ENCODE measurements at regions not wholly inside any gene's neighbourhood (a gene's known extent, or its start where the extent isn't known, plus 50 kb on each side); places are given as distances from the start of the nearest gene placed in this dataset.

DNA sequence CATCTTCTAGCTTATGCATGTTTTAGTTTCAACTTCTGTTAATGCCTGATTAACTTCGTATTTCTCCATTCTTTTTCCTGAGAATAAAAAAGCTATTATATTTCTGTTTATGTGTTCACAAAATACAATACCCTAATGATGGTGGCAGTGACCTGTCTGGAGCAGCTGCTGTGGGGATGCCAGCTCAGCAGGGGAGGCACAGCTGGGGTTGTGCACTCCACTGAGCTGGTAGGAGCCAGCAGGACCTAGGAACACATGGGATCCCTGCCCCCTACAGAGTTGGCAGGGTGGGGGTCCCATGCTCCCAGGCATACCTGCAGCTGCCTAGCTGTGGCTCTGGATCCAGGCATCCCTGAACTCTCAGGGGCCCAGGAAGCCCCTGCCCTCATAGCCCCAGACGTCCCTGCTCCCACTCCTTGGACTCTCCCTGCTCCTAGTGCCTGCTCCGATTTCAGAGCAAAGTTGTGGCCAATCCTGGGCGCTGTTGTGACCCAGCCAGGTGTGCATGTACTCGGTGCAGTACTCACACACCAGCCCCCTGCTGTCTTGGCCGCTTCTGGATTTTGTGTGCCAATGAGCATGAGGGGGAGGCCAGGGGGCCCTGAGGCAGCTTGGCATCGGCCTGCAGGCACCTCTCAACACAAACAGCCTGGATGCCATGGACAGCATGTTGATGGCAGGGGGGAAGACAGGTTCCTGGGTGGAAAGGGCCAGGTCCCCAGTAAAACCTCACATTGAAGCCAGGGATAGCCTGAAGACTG, 546.0 kb downstream of the ZNF804A start:
- no peak for TF ChIP-seq SP2 (IDR thresholded peaks at IDR 0.05; ENCODE audit: low read length)
- TF ChIP-seq, protein P1, sequence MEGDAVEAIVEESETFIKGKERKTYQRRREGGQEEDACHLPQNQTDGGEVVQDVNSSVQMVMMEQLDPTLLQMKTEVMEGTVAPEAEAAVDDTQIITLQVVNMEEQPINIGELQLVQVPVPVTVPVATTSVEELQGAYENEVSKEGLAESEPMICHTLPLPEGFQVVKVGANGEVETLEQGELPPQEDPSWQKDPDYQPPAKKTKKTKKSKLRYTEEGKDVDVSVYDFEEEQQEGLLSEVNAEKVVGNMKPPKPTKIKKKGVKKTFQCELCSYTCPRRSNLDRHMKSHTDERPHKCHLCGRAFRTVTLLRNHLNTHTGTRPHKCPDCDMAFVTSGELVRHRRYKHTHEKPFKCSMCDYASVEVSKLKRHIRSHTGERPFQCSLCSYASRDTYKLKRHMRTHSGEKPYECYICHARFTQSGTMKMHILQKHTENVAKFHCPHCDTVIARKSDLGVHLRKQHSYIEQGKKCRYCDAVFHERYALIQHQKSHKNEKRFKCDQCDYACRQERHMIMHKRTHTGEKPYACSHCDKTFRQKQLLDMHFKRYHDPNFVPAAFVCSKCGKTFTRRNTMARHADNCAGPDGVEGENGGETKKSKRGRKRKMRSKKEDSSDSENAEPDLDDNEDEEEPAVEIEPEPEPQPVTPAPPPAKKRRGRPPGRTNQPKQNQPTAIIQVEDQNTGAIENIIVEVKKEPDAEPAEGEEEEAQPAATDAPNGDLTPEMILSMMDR (IDR thresholded peaks at IDR 0.05; ENCODE audit: control extremely low read depth in 1 of 3, insufficient read depth in 1 of 3, low read depth in 1 of 3, low read length in 3 of 3), result no peak
- TF ChIP-seq, protein P2, sequence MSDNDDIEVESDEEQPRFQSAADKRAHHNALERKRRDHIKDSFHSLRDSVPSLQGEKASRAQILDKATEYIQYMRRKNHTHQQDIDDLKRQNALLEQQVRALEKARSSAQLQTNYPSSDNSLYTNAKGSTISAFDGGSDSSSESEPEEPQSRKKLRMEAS (IDR thresholded peaks at IDR 0.05), result no peak
- TF ChIP-seq RAD21 (IDR thresholded peaks at IDR 0.05 in 1 of 2, conservative IDR thresholded peaks at IDR 0.05 in 1 of 2; ENCODE audit: low read depth in 2 of 2, low read length in 2 of 2), result no peak
- TF ChIP-seq TAF1 (IDR thresholded peaks at IDR 0.05; ENCODE audit: low read depth, low read length), result no peak
- TF ChIP-seq EZH2 (IDR thresholded peaks at IDR 0.05; ENCODE audit: low read depth, low read length, severe bottlenecking), result no peak
- no peak for TF ChIP-seq TEAD4 (IDR thresholded peaks at IDR 0.05; ENCODE audit: low read depth, low read length)
- no peak for TF ChIP-seq POLR2AphosphoS5 (IDR thresholded peaks at IDR 0.05; ENCODE audit: low read depth, low read length)
- TF ChIP-seq NRF1 (IDR thresholded peaks at IDR 0.05; ENCODE audit: low read depth, low read length), result no peak
- TF ChIP-seq, protein P3, sequence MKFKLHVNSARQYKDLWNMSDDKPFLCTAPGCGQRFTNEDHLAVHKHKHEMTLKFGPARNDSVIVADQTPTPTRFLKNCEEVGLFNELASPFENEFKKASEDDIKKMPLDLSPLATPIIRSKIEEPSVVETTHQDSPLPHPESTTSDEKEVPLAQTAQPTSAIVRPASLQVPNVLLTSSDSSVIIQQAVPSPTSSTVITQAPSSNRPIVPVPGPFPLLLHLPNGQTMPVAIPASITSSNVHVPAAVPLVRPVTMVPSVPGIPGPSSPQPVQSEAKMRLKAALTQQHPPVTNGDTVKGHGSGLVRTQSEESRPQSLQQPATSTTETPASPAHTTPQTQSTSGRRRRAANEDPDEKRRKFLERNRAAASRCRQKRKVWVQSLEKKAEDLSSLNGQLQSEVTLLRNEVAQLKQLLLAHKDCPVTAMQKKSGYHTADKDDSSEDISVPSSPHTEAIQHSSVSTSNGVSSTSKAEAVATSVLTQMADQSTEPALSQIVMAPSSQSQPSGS (IDR thresholded peaks at IDR 0.05; ENCODE audit: low read length), result no peak
- TF ChIP-seq PHF8 (conservative IDR thresholded peaks at IDR 0.05; ENCODE audit: low read depth, low read length), result no peak
- no peak for TF ChIP-seq JUND (IDR thresholded peaks at IDR 0.05; ENCODE audit: low read length)

Measured in H1 (cell line).